Memory B cell (primary cell): ENCODE measurements at regions not wholly inside any gene's neighbourhood (a gene's known extent, or its start where the extent isn't known, plus 50 kb on each side); places are given as distances from the start of the nearest gene placed in this dataset.

ENCODE experiments used
- ATAC-seq: fragments of 150-1000 bp; cut with Tn5 transposase; 2 replicates; pipeline ENCODE4 v1.10.0; 2021; ENCODE audit warnings: low read depth, mild to moderate bottlenecking, moderate library complexity
- DNase-seq, 2 donors: peaks; one replicate each; pipeline ENCODE4 v3.0.0; 2022; ENCODE audit warnings: low spot score in 2 of 2
- H3K27ac Mint-ChIP-seq: one replicate; pipeline ENCODE4 v1.8.0; 2022; ENCODE audit warnings: mild to moderate bottlenecking, moderate library complexity, mixed read lengths
- H3K27me3 Mint-ChIP-seq: one replicate; pipeline ENCODE4 v1.8.0; 2022; ENCODE audit warnings: mixed read lengths
- H3K36me3 Mint-ChIP-seq: one replicate; pipeline ENCODE4 v1.8.0; 2022; ENCODE audit warnings: mild to moderate bottlenecking, mixed read lengths
- H3K4me1 Mint-ChIP-seq: one replicate; pipeline ENCODE4 v1.8.0; 2022; ENCODE audit warnings: mixed read lengths
- H3K4me3 Mint-ChIP-seq: one replicate; pipeline ENCODE4 v1.8.0; 2022; ENCODE audit warnings: mild to moderate bottlenecking, moderate library complexity, mixed read lengths
- H3K9me3 Mint-ChIP-seq: one replicate; pipeline ENCODE4 v1.8.0; 2022; ENCODE audit warnings: mixed read lengths

DNA sequence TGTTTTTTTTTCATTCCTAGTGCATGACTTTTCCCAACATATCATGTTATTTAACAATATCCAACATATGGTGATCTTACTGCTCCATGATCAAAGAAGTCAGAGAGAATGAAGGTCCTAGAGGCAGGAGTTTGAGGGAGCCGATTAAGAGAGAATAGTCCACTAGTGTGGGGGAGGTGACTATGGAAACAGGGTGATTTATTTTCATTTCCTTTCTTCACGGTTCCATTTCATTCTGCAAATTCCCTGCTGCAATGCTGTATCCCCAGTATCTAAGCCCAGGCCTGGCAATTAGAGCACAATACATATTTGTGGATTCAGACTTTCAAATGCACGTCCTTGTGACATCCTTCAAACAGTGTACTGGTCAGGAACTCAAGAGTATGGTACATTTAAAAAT lies 91.4 kb downstream of the CD83 start:
- H3K36me3 Mint-ChIP-seq: no peaks in the 10 kb centered on the region
- no peak overlapping the region for H3K4me3 Mint-ChIP-seq
- H3K27ac Mint-ChIP-seq: peak overlapping the region; percentile 57

DNA sequence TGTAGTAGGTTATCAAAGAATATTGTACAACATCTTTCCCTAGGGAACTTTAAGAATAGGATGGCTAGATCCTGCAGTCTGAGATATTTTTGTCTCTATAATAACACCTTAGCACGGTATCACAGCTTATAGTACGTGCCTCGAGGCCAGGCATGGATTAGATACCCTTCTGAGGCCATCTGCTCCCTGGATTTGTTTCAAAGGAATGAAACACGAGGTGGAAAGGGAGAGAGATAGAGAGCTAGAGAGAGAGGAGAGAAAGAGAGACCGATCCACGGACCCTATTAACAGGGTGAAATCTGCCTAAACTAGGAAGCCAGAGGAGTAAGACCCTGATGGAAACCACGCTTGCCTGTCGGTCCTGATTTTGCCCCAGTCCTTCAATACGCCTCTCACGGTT lies 92.5 kb downstream of the CD83 start:
- ATAC-seq (no peak), DNase-seq (no peak)
- H3K36me3 Mint-ChIP-seq: no peaks in the 10 kb centered on the region
- H3K4me1 Mint-ChIP-seq: peaks cover 18% of the 10 kb centered on the region
- H3K27me3 Mint-ChIP-seq: no peaks in the 10 kb centered on the region
- peak overlapping the region; percentile 88 for H3K4me3 Mint-ChIP-seq
- H3K27ac Mint-ChIP-seq: peak overlapping the region; percentile 90
- no peaks in the 10 kb centered on the region for H3K9me3 Mint-ChIP-seq

More for the DNA sequence above, 91.4 kb downstream of the CD83 start:
- no peak for ATAC-seq
- Mint-ChIP-seq H3K27me3 (no peaks in the 10 kb centered on the region), H3K9me3 (no peaks in the 10 kb centered on the region), H3K4me1 (peaks cover 18% of the 10 kb centered on the region)
- DNase-seq: no peak

DNA sequence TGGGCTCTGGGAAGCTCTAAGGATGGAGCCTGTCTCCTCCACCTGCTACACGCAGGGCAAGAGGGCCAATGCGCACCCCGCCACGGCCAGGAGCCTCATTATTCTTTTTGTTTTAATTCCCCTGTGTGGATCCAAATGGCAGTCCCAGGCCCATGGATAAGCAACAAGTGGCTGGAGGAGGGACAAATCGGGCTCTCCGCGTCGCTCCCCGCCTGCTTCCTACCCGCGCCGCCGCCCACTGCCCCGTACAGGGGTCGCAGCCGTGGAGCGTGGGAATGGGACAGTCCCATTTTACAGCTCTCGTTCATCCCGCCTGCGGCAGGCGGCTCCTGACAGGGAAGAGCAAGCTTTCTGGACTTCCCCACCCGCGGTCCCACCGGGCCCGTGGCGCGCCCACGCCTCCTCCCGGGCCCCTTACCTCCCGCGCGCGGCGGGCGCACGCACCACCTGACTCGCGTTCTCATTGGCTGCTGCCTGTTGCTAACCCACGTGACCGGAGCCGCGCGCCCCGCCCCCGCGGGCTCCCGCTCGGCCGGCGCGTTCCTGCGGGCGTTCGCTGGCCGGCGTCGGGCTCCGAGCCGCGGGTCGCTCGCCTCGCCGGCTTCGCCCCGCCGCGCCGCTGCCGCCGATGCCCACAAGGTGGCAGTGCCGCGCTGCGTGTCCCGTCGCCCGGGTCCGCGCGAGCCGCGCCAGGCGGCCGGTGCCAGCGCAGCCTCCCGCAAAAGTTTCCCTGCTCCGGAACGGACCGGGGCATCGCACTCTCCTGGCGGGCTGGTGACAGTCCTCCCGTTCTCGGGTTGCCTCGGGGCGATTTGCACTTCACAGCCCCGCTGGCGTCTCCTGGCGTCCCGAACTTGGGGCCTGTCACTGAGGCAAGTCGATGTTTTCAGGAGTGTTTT lies 93.3 kb downstream of the CD83 start:
- DNase-seq (peak; percentile 96 to 99), ATAC-seq (peak; percentile 95)
- Mint-ChIP-seq H3K27me3 (no peaks in the 10 kb centered on the region), H3K27ac (peak overlapping the region; percentile 90), H3K36me3 (no peaks in the 10 kb centered on the region), H3K4me1 (peaks cover 18% of the 10 kb centered on the region), H3K9me3 (no peaks in the 10 kb centered on the region), H3K4me3 (peak overlapping the region; percentile 88)

DNA sequence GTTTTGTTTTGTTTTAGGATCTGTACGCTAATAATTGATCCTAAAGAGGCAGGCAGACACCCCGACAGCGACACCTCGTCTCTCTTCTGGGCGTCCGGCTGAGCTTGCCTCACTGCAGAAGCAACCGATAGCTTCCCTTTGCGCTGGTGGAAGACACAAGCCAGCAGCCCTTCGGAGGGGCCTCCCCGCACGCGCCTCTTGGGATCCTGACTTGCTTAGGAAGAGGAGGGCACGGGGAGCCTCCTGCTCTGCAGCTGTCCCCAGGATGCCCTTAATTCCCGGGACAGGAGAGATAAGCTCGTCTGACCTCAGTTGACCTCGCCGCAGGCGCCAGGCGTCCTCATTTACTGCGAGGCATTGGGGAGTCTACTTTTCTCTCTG lies 94.0 kb downstream of the CD83 start:
- no peak for DNase-seq
- Mint-ChIP-seq H3K36me3 (no peaks in the 10 kb centered on the region), H3K4me1 (peaks cover 18% of the 10 kb centered on the region), H3K27me3 (no peaks in the 10 kb centered on the region), H3K4me3 (peak overlapping the region; percentile 86), H3K27ac (peak overlapping the region; percentile 90), H3K9me3 (no peaks in the 10 kb centered on the region)
- peak; percentile 5 for ATAC-seq

DNA sequence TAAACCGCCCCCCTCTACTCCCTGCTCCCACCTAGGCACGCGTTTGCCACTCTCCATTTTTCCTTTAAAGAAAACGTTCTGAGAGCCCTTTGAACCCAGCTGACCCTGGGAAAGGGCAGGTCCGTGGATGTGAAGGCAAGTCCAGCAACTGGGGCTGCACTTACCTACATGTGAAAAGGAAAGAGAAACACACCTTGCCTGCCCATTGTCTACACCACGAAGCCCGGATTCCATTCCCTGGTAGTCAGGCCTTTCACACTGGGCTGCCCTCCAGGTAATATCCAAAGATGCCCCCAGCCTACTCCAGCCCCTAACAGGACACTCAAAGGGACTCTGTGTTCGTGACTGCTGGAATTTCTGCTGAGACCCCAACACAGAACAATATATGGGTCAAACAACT lies 94.4 kb downstream of the CD83 start:
- Mint-ChIP-seq H3K27ac (peak overlapping the region; percentile 90), H3K4me3 (peak overlapping the region; percentile 86), H3K27me3 (no peaks in the 10 kb centered on the region), H3K36me3 (no peaks in the 10 kb centered on the region), H3K4me1 (peaks cover 18% of the 10 kb centered on the region), H3K9me3 (no peaks in the 10 kb centered on the region)
- ATAC-seq (no peak), DNase-seq (no peak)

DNA sequence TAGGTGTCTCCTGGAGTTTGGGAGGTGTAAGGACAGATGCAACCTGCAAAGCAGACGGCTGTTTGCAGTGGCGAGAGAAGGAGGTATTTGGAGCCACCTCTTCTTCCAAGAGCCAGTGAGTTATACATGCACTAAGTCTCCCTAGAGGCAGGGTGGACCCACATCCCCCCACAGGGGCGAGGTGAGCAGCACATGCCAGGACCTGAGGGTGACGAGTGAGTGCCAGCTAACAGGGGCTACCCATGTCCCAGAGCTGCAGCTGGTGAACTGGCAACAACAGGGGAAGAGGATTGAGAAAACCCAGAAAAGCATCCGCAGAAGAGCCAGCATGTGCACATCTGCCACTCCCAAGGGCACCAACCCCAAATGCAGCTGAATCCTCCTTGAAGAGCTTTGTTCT lies 95.1 kb downstream of the CD83 start:
- peaks cover 18% of the 10 kb centered on the region for H3K4me1 Mint-ChIP-seq
- no peaks in the 10 kb centered on the region for H3K36me3 Mint-ChIP-seq
- no peaks in the 10 kb centered on the region for H3K27me3 Mint-ChIP-seq
- H3K27ac Mint-ChIP-seq: no peak overlapping the region
- ATAC-seq: no peak
- no peak overlapping the region for H3K4me3 Mint-ChIP-seq
- DNase-seq: no peak
- H3K9me3 Mint-ChIP-seq: no peaks in the 10 kb centered on the region

DNA sequence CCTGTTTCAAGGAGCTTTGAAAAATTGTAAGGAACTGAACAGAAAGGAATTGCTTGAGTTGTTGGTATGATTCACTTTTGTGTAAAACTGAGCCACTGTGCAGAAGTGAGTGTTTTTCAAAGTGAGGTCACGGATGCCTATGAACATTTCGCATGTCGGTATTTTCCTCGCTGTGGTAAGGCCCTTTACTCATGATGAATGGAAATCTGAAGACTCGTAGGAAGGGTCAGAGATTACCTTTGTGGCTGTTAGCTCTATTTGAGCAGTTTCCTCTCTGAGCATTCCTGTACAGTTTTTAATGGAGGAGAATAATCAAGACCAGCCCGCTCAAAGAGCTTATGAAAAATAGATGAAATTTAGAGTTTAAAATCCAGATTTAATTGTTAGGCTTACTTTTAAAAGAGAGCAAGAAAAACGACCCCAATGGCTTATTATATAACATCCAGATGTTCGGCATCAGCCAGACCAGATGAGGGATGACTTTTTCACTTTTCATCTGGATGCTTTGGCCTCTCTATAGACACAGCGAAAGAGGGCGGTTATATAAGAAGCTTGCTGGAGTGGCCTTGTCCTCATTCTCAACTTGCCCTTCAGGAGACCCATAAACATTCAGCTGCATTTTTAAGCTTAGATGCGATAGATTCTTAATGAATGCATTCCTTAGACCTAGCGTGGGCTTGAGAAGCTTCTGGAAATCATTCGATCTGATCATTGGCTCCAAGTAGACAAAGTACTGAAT lies 99.5 kb downstream of the CD83 start:
- Mint-ChIP-seq H3K4me1 (peaks cover 7% of the 10 kb centered on the region), H3K4me3 (no peak overlapping the region), H3K27me3 (no peaks in the 10 kb centered on the region), H3K27ac (no peak overlapping the region), H3K9me3 (no peaks in the 10 kb centered on the region), H3K36me3 (no peaks in the 10 kb centered on the region)
- no peak for ATAC-seq
- DNase-seq: no peak

DNA sequence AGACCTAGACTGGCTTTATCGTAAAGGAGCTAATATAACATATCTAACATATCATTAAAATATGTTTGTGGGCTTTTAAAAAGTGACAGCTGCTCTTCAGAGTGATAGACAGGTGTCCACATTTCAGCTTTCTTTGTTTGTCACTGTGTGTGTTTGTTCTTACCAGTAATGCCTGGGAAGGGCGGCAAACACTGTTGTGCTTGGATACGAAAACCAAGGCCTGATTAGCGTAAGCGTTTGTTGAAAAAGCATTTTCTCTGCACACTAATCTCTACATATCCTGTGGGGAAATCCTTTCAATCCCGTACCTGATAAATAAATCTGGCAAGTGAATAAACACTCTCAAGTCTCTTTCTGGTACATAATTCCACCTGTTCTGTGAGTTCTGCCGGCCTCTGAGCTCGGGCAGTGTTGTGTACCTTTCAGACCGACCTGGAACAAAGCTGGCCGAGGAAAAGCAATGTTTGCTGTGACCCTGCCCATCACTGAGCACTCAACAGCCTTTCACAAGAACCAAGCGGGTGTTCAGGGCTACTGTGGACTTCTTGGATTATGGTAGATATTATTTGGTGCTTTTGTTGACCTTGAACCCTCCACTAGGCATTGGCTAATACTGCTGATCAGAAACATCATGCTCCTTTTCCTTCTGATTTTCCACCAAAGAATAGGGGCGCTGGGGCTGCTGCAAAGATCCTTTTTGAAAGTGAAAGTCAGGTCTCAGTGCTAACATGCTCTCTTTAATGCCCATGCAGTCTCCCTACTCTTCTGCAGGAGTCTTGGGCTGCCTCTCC lies 100.4 kb downstream of the CD83 start:
- Mint-ChIP-seq H3K4me3 (no peak overlapping the region), H3K4me1 (peaks cover 4% of the 10 kb centered on the region), H3K9me3 (no peaks in the 10 kb centered on the region), H3K27me3 (no peaks in the 10 kb centered on the region), H3K27ac (no peak overlapping the region), H3K36me3 (no peaks in the 10 kb centered on the region)
- DNase-seq: no peak
- ATAC-seq: no peak

DNA sequence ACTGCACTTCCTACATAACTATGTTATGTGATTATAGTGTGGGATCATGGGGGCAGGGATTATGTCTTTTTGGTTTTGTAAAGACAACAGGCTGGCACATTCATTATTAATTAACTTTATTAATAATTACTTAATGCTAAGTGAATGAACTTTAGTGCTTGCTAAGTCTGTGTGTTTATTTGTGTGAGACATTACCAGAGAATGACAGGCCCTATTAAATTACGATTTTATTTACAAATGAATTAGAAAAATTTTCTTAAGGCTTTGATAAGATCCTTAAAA lies 100.9 kb downstream of the CD83 start:
- Mint-ChIP-seq H3K4me1 (peaks cover 4% of the 10 kb centered on the region), H3K27me3 (no peaks in the 10 kb centered on the region), H3K9me3 (no peaks in the 10 kb centered on the region), H3K36me3 (no peaks in the 10 kb centered on the region), H3K27ac (no peak overlapping the region), H3K4me3 (no peak overlapping the region)
- ATAC-seq: no peak
- no peak for DNase-seq

DNA sequence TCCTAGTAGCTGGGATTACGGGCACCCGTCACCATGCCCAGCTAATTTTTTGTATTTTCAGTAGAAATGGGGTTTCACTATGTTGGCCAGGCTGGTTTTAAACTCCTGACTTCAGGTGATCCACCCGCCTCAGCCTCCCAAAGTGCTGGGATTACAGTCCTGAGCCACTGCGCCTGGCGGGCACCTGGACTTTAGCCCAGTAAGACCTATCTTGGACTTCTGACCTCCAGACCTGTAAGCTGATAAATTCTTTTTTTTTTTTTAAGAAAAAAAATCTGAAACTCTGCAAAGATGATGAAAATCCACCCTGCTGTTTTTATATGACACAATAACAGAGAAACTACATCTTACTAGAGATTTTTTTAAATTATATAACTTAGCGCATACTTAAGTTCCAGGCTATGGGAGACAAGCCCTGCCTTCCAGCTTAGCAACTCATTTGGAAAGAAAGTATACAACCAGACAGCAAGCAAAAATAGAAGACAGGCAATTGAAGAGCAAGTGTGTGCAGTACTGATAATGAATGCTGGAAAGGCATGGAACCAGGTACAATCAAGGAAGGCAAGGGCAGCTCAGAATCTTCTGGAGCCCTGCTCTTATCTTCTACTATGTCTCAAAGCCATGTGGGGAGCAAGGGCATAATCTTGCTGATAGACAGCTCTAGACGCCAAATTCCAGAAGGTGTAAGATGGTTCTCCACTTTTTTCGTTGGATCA lies 104.2 kb downstream of the CD83 start:
- ATAC-seq (no peak), DNase-seq (no peak)
- no peaks in the 10 kb centered on the region for H3K27me3 Mint-ChIP-seq
- no peaks in the 10 kb centered on the region for H3K9me3 Mint-ChIP-seq
- peaks cover 17% of the 10 kb centered on the region for H3K4me1 Mint-ChIP-seq
- no peaks in the 10 kb centered on the region for H3K36me3 Mint-ChIP-seq
- H3K4me3 Mint-ChIP-seq: no peak overlapping the region
- no peak overlapping the region for H3K27ac Mint-ChIP-seq

DNA sequence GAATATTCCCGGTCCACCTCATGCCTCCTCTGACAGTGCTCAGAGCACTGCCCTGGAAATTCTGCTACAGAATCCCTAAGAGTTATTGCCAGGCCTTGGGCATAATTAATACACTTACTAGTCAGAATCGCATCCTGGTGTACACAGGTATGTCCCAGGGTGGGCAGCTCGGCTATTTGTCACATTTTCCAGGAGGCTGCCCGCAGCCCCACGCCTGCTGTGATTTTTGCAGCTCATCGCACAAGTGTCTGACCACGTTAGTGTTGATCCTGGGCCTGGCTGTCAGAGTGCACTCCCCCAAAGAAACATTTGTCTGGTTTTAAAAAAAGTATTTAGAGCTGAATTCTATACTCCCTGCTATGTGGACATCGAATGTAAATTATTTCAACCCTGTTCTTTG lies 105.4 kb downstream of the CD83 start:
- peaks cover 5% of the 10 kb centered on the region for H3K36me3 Mint-ChIP-seq
- H3K9me3 Mint-ChIP-seq: no peaks in the 10 kb centered on the region
- ATAC-seq (no peak), DNase-seq (no peak)
- H3K27ac Mint-ChIP-seq: no peak overlapping the region
- H3K4me3 Mint-ChIP-seq: no peak overlapping the region
- H3K4me1 Mint-ChIP-seq: peaks cover 22% of the 10 kb centered on the region
- H3K27me3 Mint-ChIP-seq: no peaks in the 10 kb centered on the region

DNA sequence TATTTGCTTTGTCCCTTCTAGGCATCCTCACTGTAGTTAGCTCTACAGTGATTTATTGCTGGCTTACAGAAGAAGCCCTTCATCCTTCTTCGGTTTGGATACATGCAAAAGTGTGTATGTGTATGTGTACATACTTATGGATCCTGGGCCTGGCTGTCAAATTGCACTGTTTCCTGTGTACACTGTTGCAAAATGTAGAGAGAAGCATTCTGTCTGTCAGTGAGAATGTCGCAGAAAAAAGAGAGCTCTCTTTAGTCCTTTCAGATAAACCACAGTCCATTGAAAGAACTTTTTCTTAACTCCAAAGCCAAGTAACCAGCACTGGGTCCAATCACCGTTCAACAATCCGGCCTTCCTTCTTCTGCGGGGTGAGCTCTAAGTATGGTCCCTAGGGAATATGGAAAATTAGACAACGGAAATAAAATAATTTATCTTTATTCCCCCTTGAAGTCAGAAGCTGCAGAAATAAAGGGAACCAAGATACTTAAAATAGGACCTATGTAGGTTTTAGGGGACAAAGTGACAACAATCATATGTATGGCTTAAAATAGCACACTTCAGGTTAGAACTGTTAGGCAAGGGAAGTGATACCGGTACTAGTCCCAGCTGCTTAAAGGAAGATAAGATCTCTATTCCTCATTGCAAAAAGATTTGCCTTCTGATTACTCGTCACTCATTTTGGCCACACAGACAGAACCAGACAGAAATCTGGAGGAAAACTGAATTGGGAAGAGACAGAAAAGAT lies 107.0 kb downstream of the CD83 start:
- peak overlapping the region; percentile 43 for H3K4me3 Mint-ChIP-seq
- no peaks in the 10 kb centered on the region for H3K9me3 Mint-ChIP-seq
- H3K27me3 Mint-ChIP-seq: no peaks in the 10 kb centered on the region
- DNase-seq (no peak), ATAC-seq (peak; percentile 97)
- peak overlapping the region; percentile 63 for H3K27ac Mint-ChIP-seq
- H3K4me1 Mint-ChIP-seq: peaks cover 23% of the 10 kb centered on the region
- peaks cover 5% of the 10 kb centered on the region for H3K36me3 Mint-ChIP-seq

DNA sequence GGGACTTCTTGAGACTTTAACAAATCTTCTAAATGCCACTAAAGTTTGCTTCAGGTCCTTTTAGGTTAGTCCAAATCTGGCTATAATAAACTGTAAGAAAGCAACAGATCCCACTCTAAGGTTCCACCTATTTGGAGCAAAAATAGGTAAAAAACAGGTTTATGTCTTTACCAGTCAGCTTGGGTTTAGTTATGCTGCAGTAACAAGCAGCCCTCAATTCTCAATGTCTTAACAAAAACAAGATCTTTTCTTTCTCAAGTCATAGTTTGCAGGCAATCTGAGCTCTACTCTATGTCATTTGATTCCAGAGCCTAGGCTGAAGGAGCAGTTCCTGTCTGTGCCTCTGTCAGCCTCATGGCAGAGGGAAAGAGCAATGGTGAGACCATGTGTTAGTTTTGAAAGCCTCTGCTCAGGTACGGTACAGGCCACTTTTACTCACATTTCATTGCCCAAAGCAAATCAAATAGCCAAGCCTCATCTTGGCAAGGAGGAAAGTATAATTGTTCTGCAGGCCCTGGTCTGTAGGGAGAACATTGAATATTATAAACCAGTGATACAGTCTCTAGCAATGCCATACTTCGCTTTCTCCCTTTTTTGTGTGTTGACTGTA lies 108.6 kb downstream of the CD83 start:
- ATAC-seq (no peak), DNase-seq (no peak)
- Mint-ChIP-seq H3K27me3 (no peaks in the 10 kb centered on the region), H3K9me3 (no peaks in the 10 kb centered on the region), H3K4me1 (peaks cover 23% of the 10 kb centered on the region), H3K36me3 (peaks cover 5% of the 10 kb centered on the region), H3K4me3 (no peak overlapping the region), H3K27ac (no peak overlapping the region)
